NOMO-1 treated with DMSO at 0.1 percent for 48 hours (cell line): ENCODE measurements at regions not wholly inside any gene's neighbourhood (a gene's known extent, or its start where the extent isn't known, plus 50 kb on each side); places are given as distances from the start of the nearest gene placed in this dataset.
"Not testable (repeated sequence)": the region's sequence is repeated elsewhere in the genome, so short reads cannot be mapped to it uniquely, and the experiment has no call there.

ENCODE experiments used
- DNase-seq: peaks from one replicate; lab custom pipeline; 2025; ENCODE audit not compliant: unreplicated experiment; lab: John Stamatoyannopoulos, UW

DNA sequence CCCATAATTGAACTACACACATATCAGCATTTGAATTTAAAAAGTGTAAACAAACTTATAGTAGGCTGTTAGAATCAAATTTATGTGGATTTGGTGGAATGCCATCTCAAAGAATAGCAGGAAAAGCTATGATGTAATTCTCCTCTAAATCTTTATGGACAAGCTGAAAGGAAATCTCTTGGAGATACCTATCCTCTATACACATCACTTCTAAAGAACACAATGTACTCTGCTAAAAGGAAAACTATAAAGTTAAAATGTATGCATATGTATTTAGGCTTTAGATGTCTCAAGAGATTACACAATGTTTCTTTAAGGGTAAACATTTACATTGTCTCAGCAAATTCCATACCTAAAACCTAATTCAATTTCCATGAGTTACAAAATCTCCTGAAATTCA is 323.3 kb downstream of the CRPPA start:
- DNase-seq = no peak

GRCh38 chr7:16095171-16095950 is 326.0 kb downstream of the CRPPA start:
- no peak for DNase-seq

- DNase-seq = no peak
Measured at GRCh38 chr7:16094651-16095050, 326.7 kb downstream of the CRPPA start.

DNA sequence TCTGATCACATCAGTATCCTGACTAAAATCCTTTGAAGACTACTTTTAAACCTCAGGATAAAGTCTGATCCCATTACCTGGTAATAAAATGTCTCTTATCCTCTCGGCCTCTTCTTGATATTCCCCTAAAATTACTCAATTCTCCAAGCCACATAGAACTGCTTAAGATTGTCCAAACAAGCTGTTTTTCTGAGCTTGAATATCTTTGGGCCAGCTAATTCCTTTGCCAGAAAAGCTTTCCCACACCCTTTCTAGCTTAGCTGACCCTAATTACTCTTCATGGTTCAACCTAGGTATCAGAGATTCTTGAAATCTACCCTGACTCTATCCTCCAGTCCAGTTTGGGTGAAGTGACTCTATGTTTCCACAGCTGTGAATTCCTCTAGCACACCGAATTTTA is 328.6 kb downstream of the CRPPA start:
- no peak for DNase-seq

DNA sequence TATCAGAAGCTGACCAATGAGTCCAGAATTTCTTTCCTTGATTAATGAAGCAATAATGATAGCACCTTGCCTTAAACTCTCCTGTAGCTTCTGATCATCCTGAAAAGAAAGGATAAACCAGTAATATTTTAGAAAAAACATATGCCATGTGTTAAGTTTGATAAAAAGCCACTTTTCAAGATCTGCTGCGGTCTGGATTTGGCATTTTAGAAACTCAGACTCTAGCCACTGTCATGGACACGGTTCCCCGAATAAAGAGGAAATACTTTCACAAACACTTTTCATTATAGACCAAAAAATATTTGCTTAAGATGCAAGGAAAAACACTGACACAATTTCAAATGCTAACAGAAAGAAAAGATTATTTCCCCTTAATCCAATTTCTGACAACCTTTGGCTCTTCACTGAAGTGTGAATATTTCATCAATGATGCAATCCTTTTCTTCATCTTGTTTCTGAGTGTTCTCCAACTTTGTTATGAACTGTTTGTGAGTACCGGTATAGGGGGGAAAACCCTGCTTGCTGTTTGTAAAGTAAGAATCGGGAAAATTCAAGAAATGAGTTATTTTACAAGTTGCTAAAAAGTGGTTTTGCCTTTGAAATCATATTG is 329.5 kb downstream of the CRPPA start:
- no peak for DNase-seq

DNA sequence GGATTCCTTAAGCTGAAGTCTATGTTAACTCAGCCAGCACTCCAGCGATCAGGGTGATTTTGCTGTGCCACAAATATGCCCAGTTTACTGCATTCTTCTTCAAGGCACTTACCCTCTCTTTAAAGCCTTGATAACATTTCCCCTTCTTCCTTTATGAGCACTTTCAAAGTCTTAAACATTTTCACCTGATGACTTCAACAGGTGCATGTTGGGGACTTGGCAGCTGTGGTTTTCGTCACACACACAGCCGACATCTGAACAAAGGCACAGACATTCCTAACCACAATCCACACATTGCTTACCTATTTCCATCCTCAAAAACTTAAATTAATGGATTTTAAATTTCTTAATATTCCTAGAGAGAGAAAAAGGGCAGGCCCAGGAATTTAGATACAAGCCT is 331.5 kb downstream of the CRPPA start:
- no peak for DNase-seq

DNA sequence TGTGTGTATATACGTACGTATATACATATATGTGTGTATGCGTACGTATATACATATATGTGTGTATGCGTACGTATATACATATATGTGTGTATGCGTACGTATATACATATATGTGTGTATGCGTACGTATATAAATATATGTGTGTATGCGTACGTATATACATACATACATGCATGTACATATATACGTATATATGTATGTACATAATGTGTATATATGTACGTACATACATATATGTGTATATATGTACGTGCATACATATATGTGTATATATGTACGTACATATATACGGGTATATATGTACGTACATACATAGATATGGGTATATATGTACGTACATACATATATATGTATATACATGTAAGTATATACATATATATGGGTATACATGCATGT is 332.1 kb downstream of the CRPPA start:
- no peak for DNase-seq

DNA sequence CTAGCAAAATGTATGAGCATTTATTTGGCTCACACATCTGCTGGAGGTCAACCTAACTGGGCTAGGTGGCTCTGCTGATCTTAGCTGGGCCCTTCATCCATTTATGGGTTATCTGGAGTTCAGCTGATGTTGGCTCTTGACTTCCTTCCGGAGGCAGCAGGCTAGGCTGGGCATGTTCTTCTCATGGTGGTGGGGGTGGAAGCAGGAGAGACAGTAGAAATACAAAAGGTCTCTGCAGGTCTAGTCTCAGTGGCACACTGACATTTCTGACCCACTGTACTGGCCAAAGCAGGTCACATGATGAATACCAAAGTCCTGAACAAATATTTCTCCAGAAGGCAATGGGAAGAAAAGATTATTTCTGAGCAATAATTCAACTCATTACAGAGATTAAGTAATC is 334.6 kb downstream of the CRPPA start:
- no peak for DNase-seq

DNA sequence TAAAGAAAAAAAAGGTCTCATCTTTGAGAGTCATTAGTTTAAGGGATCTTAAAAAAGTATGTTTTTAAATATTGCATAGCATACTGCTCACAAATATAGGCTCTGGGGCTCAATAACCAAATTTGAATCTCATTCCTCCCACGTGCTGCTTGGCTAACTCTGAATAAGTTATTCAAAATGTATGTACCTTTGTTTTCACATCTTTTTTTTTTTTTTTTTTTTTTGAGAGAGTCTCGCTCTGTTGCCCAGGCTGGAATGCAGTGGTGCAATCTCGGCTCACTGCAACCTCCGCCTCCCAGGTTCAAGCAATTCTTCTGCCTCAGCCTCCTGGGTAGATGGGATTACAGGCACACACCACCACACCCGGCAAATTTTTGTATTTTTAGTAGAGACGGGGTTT is 335.6 kb downstream of the CRPPA start:
- not testable (repeated sequence) for DNase-seq

GRCh38 chr7:16084875-16085274 is 336.5 kb downstream of the CRPPA start:
- DNase-seq = no peak

- DNase-seq = no peak
Measured at GRCh38 chr7:16084370-16084769, 337.0 kb downstream of the CRPPA start.

GRCh38 chr7:16083931-16084330 is 337.4 kb downstream of the CRPPA start:
- no peak for DNase-seq

DNA sequence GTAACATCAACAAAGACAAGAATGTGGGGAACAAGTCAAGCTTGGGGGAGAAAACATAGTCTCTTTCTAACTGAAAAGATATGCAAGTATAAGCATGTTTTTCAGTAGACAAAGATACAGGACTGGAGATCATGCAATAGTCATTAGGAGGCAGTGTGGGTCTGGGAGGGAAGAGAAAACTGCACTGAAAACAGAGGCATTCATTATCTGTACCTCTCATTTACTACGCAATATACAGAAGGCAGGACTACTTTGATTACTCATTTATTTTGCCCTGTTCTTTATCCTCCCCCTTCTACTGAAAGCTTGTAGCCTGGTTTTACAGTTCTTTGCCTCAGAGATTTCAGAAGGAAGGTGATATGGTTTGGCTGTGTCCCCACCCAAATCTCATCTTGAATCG is 341.2 kb downstream of the CRPPA start:
- DNase-seq = no peak

DNA sequence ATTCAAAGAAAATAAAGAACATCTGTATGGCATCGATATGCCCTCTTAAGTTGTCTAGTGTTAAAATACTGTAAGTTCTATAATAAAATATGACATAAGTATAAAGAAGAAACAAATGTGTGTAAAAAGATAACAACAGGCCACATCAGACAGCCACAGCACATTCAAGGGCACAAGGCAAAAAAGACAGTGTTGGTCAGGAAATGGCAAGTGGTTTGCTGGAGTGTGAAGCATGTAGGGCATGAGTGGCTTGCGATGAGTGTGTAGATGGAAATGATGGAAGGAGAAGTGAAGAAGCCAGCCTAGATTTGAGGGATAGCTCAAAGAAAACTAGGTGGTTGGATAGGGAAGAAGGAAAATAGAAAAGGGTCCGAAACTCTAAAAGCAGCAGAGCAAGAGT is 341.6 kb downstream of the CRPPA start:
- DNase-seq = no peak

GRCh38 chr7:16078076-16078952 is 343.0 kb downstream of the CRPPA start:
- DNase-seq = peak; percentile 41

- DNase-seq = peak; percentile 39
Measured at GRCh38 chr7:16071246-16071857, 350.0 kb downstream of the CRPPA start.

DNA sequence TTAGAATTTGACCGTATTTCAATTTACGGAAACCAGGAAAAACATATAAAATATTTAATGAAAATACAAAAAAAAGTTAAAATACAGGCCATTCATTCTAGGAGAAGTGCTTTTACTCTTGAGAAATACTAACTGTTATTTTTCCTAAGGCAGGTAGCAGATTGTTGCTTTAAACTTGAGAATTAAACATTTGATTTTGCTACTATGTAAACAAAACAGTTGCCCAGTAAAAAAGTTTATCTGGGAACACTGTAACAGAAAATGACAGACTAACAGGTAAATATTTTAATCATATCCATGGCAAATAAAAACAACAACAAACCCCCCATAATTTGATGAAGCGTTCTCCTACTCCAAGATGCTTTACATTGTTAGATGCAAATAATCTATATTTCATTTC is 350.5 kb downstream of the CRPPA start:
- no peak for DNase-seq

GRCh38 chr7:16069998-16070397 is 351.3 kb downstream of the CRPPA start:
- no peak for DNase-seq

DNA sequence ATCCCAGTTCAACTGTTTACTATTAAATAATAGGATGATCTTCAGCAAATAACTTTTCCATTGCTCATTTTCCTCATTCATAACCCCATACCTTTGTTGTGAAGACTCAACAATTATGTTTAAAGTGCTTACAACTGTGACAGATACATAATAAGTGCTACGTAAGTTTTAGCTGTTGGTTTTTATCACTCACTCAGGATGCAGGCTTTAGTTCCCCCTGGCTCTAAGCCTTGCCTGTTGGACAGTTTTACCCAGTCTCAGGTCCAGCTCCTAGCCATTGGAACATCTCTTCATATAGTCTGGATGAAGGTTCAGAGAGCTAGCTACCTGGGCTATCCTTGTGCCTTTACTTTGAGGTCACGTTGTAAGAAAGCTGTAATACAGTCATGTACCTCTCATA is 353.2 kb downstream of the CRPPA start:
- no peak for DNase-seq

DNA sequence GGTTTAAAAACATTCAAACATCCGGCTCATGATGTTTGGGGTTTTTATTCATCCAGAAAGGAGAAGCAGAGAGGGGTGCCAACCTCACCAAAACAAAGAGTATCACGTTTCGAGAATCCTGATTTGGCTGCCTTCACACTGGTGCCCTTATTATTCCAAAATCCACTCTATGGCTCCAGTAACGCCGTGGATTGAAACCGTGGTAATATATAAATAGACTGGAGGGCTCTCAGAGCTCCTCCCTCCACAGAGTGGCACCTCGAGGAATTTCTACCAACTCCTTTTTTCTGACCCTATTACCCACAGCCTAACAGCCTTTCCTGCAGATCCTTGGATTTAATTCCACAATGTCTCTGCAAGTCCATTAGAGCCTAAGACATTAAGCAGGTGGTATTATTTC is 353.6 kb downstream of the CRPPA start:
- no peak for DNase-seq

GRCh38 chr7:16066805-16067459 is 354.4 kb downstream of the CRPPA start:
- peak; percentile 73 for DNase-seq
